ENCODE measurements at regions not wholly inside any gene's neighbourhood (a gene's known extent, or its start where the extent isn't known, plus 50 kb on each side); places are given as distances from the start of the nearest gene placed in this dataset.

GRCh38 chr21:35818597-35818996, 241.7 kb downstream of the SETD4 start:
- WGBS, 4 donors = 73 to 81% (median 77%) methylated on average over 5 to 8 of the region's 8 CpGs
- H3K4me1 ChIP-seq (replicated peaks in 1 of 2) = no peaks in the 10 kb centered on the region
- intact Hi-C loops (cut with DNase I) = no loop called here
- no peak overlapping the region for H3K27ac ChIP-seq
- H3K4me3 ChIP-seq = no peak overlapping the region
- H3K27me3 ChIP-seq = no peaks in the 10 kb centered on the region
- H3K9me3 ChIP-seq (replicated peaks in 1 of 3) = no peaks in the 10 kb centered on the region
- no peaks in the 10 kb centered on the region for H3K36me3 ChIP-seq (replicated peaks in 1 of 2)
- no peak for DNase-seq
- no peak for TF ChIP-seq CTCF (IDR thresholded peaks at IDR 0.05)
- TF ChIP-seq POLR2A (IDR thresholded peaks at IDR 0.05) = no peak

- H3K4me1 ChIP-seq (replicated peaks in 1 of 2) = no peaks in the 10 kb centered on the region
- 79 to 91% (median 87%) methylated on average over 5 of the region's 5 CpGs for WGBS, 4 donors
- intact Hi-C loops (cut with DNase I) = no loop called here
Measured at GRCh38 chr21:35814858-35815619, 245.3 kb downstream of the SETD4 start.

DNA sequence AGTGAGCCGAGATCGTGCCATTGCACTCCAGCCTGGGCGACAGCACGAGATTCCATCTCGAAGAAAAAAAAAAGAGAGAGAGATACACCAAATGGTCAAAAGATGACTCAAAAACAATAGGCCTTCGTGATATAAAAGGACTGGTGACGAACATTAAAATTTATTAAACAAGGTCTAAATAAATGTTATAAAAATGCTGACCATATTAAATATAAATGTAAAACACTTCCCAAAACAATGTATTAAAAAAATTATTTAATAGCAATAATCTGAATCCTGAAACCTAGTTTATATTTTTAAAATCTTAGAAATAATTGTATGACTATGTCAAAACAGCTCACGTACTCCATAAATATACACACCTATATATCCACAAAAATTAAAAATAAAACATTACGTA, 247.6 kb downstream of the SETD4 start:
- no peak for TF ChIP-seq POLR2A (IDR thresholded peaks at IDR 0.05)
- TF ChIP-seq CTCF (IDR thresholded peaks at IDR 0.05) = no peak
- intact Hi-C loops (cut with DNase I) = no loop called here
- no peaks in the 10 kb centered on the region for H3K27me3 ChIP-seq
- H3K27ac ChIP-seq = no peak overlapping the region
- no peak overlapping the region for H3K4me3 ChIP-seq
- H3K36me3 ChIP-seq (replicated peaks in 1 of 2) = no peaks in the 10 kb centered on the region
- no peak for DNase-seq
- 88 to 96% (median 91%) methylated on average over 9 of the region's 9 CpGs for WGBS, 4 donors
- no peaks in the 10 kb centered on the region for H3K4me1 ChIP-seq (replicated peaks in 1 of 2)
- H3K9me3 ChIP-seq (replicated peaks in 1 of 3) = no peaks in the 10 kb centered on the region

More at GRCh38 chr21:35814858-35815619, 245.3 kb downstream of the SETD4 start:
- Histone ChIP-seq H3K27ac (no peak overlapping the region), H3K9me3 (replicated peaks in 1 of 3) (no peaks in the 10 kb centered on the region), H3K36me3 (replicated peaks in 1 of 2) (no peaks in the 10 kb centered on the region), H3K27me3 (no peaks in the 10 kb centered on the region), H3K4me3 (no peak overlapping the region)
- DNase-seq = no peak
- no peak for TF ChIP-seq CTCF (IDR thresholded peaks at IDR 0.05)
- TF ChIP-seq POLR2A (IDR thresholded peaks at IDR 0.05) = no peak

- Histone ChIP-seq H3K36me3 (replicated peaks in 1 of 2) (no peaks in the 10 kb centered on the region), H3K27ac (no peak overlapping the region), H3K9me3 (replicated peaks in 1 of 3) (no peaks in the 10 kb centered on the region), H3K4me3 (no peak overlapping the region), H3K4me1 (replicated peaks in 1 of 2) (no peaks in the 10 kb centered on the region), H3K27me3 (no peaks in the 10 kb centered on the region)
- 76 to 88% (median 85%) methylated on average over 10 of the region's 10 CpGs for WGBS, 4 donors
- TF ChIP-seq POLR2A (IDR thresholded peaks at IDR 0.05) (no peak), CTCF (IDR thresholded peaks at IDR 0.05) (no peak)
- DNase-seq = no peak
- intact Hi-C loops (cut with DNase I) = no loop called here
Measured at GRCh38 chr21:35811191-35811806, 249.0 kb downstream of the SETD4 start.

All from adrenal gland (tissue), 9 donors.